A673 (cell line): ENCODE measurements at regions not wholly inside any gene's neighbourhood (a gene's known extent, or its start where the extent isn't known, plus 50 kb on each side); places are given as distances from the start of the nearest gene placed in this dataset.
"Not testable (repeated sequence)": the region's sequence is repeated elsewhere in the genome, so short reads cannot be mapped to it uniquely, and the experiment has no call there.

Experiments used
- EZH2 ChIP-seq: fragments of 200-600 bp; sonication (generic); IDR thresholded peaks from 2 replicates; pipeline ENCODE4 v1.6.1; 2017; ENCODE audit warnings: borderline replicate concordance, low read depth, mild to moderate bottlenecking, mixed read lengths, antibody characterized with exemption, low read length; ENCODE audit not compliant: poor library complexity, severe bottlenecking
- TF ChIP-seq, protein P1 (sequence below): fragments of 300-800, 200-600 bp; sonication (generic); conservative IDR thresholded peaks from 2 replicates; pipeline ENCODE4 v1.5.1; 2017; ENCODE audit warnings: low read depth, mild to moderate bottlenecking, antibody characterized with exemption, low read length, moderate library complexity, mixed read lengths

- TF ChIP-seq, protein P1, sequence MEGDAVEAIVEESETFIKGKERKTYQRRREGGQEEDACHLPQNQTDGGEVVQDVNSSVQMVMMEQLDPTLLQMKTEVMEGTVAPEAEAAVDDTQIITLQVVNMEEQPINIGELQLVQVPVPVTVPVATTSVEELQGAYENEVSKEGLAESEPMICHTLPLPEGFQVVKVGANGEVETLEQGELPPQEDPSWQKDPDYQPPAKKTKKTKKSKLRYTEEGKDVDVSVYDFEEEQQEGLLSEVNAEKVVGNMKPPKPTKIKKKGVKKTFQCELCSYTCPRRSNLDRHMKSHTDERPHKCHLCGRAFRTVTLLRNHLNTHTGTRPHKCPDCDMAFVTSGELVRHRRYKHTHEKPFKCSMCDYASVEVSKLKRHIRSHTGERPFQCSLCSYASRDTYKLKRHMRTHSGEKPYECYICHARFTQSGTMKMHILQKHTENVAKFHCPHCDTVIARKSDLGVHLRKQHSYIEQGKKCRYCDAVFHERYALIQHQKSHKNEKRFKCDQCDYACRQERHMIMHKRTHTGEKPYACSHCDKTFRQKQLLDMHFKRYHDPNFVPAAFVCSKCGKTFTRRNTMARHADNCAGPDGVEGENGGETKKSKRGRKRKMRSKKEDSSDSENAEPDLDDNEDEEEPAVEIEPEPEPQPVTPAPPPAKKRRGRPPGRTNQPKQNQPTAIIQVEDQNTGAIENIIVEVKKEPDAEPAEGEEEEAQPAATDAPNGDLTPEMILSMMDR, result not testable (repeated sequence)
- not testable (repeated sequence) for TF ChIP-seq EZH2
Observed at GRCh38 chr5:18801413-18801812, 1167.2 kb downstream of the TAF11L14 start.
